GM12892 (cell line): ENCODE measurements at regions not wholly inside any gene's neighbourhood (a gene's known extent, or its start where the extent isn't known, plus 50 kb on each side); places are given as distances from the start of the nearest gene placed in this dataset.

Experiments
- POLR2AphosphoS5 ChIP-seq: IDR thresholded peaks from 2 replicates; pipeline ENCODE4 v1.6.1; 2011; ENCODE audit warnings: low read depth, low read length, control low read depth
- TAF1 ChIP-seq: IDR thresholded peaks from 2 replicates; pipeline ENCODE4 v1.6.1; 2011; ENCODE audit warnings: low read depth, mild to moderate bottlenecking, control low read depth, low read length, borderline replicate concordance

- TF ChIP-seq POLR2AphosphoS5 (no peak), TAF1 (no peak)
These were observed 1109.2 kb downstream of the FLRT2 start for GRCh38 chr14:86639146-86639545.
